H1 (cell line): ENCODE measurements at regions not wholly inside any gene's neighbourhood (a gene's known extent, or its start where the extent isn't known, plus 50 kb on each side); places are given as distances from the start of the nearest gene placed in this dataset.

ENCODE experiments used
- CTCF ChIA-PET: fragments of 300-600 bp; sonication (Branson Sonifier 250); formaldehyde crosslinking; loops from one replicate; lab custom pipeline; 2021; ENCODE audit not compliant: partially characterized antibody; lab: Charles Lee
- POLR2A ChIA-PET: fragments of 300-600 bp; sonication (Branson Sonifier 250); formaldehyde crosslinking; loops from one replicate; lab custom pipeline; 2021; ENCODE audit warnings: inconsistent platforms; ENCODE audit not compliant: partially characterized antibody; lab: Charles Lee
- DNase-seq, 2 experiments: peaks; one replicate each; pipeline versions ENCODE4 v3.0.0 to v3.0.0-alpha.2; 2010 to 2022; ENCODE audit warnings: low spot score in 2 of 2, low read depth in 1 of 2, mixed read lengths in 1 of 2
- FAIRE-seq: peaks from 2 replicates; lab custom pipeline; 2011; peaks lifted over from hg19 to GRCh38; lab: Jason Lieb, UNC
- H2AFZ ChIP-seq: 2 replicates; pipeline ENCODE4 v1.8.1; 2012; ENCODE audit warnings: low read length, inconsistent platforms
- H2AK5ac ChIP-seq: 2 replicates; pipeline ENCODE4 v1.6.1; 2013; ENCODE audit warnings: low read depth, low read length
- H2BK120ac ChIP-seq: replicated peaks from 2 replicates; pipeline ENCODE3; 2013; ENCODE audit warnings: low read depth, low read length, inconsistent platforms
- H2BK12ac ChIP-seq: 2 replicates; pipeline ENCODE4 v1.6.1; 2013; ENCODE audit warnings: low read depth, low read length
- H2BK15ac ChIP-seq: 2 replicates; pipeline ENCODE4 v1.6.1; 2013; ENCODE audit warnings: low read length
- H2BK20ac ChIP-seq: 2 replicates; pipeline ENCODE4 v1.6.1; 2013; ENCODE audit warnings: low read length
- H2BK5ac ChIP-seq: 2 replicates; pipeline ENCODE4 v1.6.1; 2013; ENCODE audit warnings: low read depth, low read length
- H3K14ac ChIP-seq: 2 replicates; pipeline ENCODE4 v1.6.1; 2013; ENCODE audit warnings: inconsistent platforms; ENCODE audit not compliant: insufficient read length
- H3K18ac ChIP-seq: 2 replicates; pipeline ENCODE4 v1.6.1; 2013; ENCODE audit warnings: low read length; ENCODE audit errors: extremely low read depth
- H3K23ac ChIP-seq: 2 replicates; pipeline ENCODE4 v1.6.1; 2013; ENCODE audit warnings: inconsistent platforms; ENCODE audit not compliant: insufficient read length
- H3K23me2 ChIP-seq: 2 replicates; pipeline ENCODE4 v1.6.1; 2013; ENCODE audit warnings: low read depth, low read length
- H3K27ac ChIP-seq: 2 replicates; pipeline ENCODE4 v1.6.1; 2011; ENCODE audit warnings: low read depth, low read length, inconsistent platforms
- H3K27me3 ChIP-seq, 4 experiments: replicated peaks in 1 of 4; 1 replicate in 1 of 4; 2 replicates in 3 of 4; pipeline versions ENCODE4 v1.6.1 to v1.8.1; 2011 to 2013; ENCODE audit warnings: low read length in 3 of 4, mild to moderate bottlenecking in 3 of 4, inconsistent platforms in 2 of 4, mixed read lengths in 2 of 4, moderate library complexity in 1 of 4; ENCODE audit not compliant: control insufficient read depth in 3 of 4, insufficient read depth in 3 of 4; ENCODE audit errors: extremely low read depth in 1 of 4
- H3K36me3 ChIP-seq, 4 experiments: 2 replicates each; pipeline versions ENCODE4 v1.6.1 to v1.8.1; 2011 to 2013; ENCODE audit warnings: mild to moderate bottlenecking in 4 of 4, low read length in 3 of 4, moderate library complexity in 2 of 4, control low read depth in 1 of 4, inconsistent platforms in 1 of 4; ENCODE audit not compliant: insufficient read depth in 4 of 4, control insufficient read depth in 2 of 4
- H3K4ac ChIP-seq: replicated peaks from 2 replicates; pipeline ENCODE3; 2013; ENCODE audit warnings: low read length, low read depth, mixed read lengths, inconsistent platforms; ENCODE audit not compliant: insufficient read length
- H3K4me1 ChIP-seq, 4 experiments: replicated peaks in 1 of 4; 1 replicate in 1 of 4; 2 replicates in 3 of 4; pipeline versions ENCODE4 v1.6.1 to v1.8.1; 2011 to 2013; ENCODE audit warnings: low read length in 3 of 4, inconsistent platforms in 2 of 4, mixed read lengths in 1 of 4; ENCODE audit not compliant: insufficient read depth in 4 of 4, control insufficient read depth in 3 of 4
- H3K4me2 ChIP-seq, 2 experiments: 2 replicates each; pipeline versions ENCODE4 v1.6.1 to v1.8.1; 2011 to 2013; ENCODE audit warnings: low read depth in 2 of 2, low read length in 2 of 2, control low read depth in 1 of 2, inconsistent platforms in 1 of 2, mild to moderate bottlenecking in 1 of 2; ENCODE audit not compliant: insufficient read depth in 1 of 2
- H3K4me3 ChIP-seq, 4 experiments: fragments of 200-600, 300-600 bp in 1 of 4; sonication (generic), shearing (Covaris generic), sonication (Bioruptor Twin) in 1 of 4; 2 replicates each; pipeline versions ENCODE4 v1.5.1 to v1.8.1; 2011 to 2016; ENCODE audit warnings: low read length in 4 of 4, low read depth in 3 of 4, control low read depth in 2 of 4, inconsistent platforms in 2 of 4, mild to moderate bottlenecking in 2 of 4, mixed read lengths in 1 of 4, moderate library complexity in 1 of 4; ENCODE audit not compliant: insufficient read depth in 2 of 4; ENCODE audit errors: extremely low read depth in 1 of 4
- H3K56ac ChIP-seq: replicated peaks from 2 replicates; pipeline ENCODE3; 2013; ENCODE audit warnings: low read depth, mild to moderate bottlenecking, mixed read lengths, low read length, inconsistent platforms; ENCODE audit not compliant: insufficient read length
- H3K79me1 ChIP-seq: 2 replicates; pipeline ENCODE4 v1.6.1; 2013; ENCODE audit warnings: low read depth, low read length, control low read depth
- H3K79me2 ChIP-seq, 2 experiments: 2 replicates each; pipeline versions ENCODE4 v1.6.1 to v1.8.1; 2012 to 2013; ENCODE audit warnings: low read length in 2 of 2, mild to moderate bottlenecking in 2 of 2, inconsistent platforms in 1 of 2; ENCODE audit not compliant: insufficient read depth in 2 of 2, control insufficient read depth in 1 of 2
- H3K9ac ChIP-seq, 4 experiments: replicated peaks in 1 of 4; 1 replicate in 1 of 4; 2 replicates in 3 of 4; pipeline versions ENCODE4 v1.6.1 to v1.8.1; 2011 to 2013; ENCODE audit warnings: low read depth in 3 of 4, low read length in 3 of 4, control low read depth in 2 of 4, mild to moderate bottlenecking in 2 of 4, moderate library complexity in 2 of 4, inconsistent platforms in 1 of 4; ENCODE audit errors: extremely low read depth in 1 of 4
- H3K9me3 ChIP-seq, 2 experiments: 2 replicates each; pipeline versions ENCODE4 v1.6.1 to v1.8.1; 2012 to 2013; ENCODE audit warnings: mild to moderate bottlenecking in 2 of 2, moderate library complexity in 2 of 2, control low read depth in 1 of 2, inconsistent platforms in 1 of 2, low read depth in 1 of 2, low read length in 1 of 2, mixed read lengths in 1 of 2; ENCODE audit not compliant: insufficient read depth in 2 of 2
- H4K20me1 ChIP-seq, 2 experiments: replicated peaks in 1 of 2; 2 replicates each; pipeline versions ENCODE3 to v1.8.1; 2011 to 2013; ENCODE audit warnings: inconsistent platforms in 2 of 2, low read length in 2 of 2, mild to moderate bottlenecking in 1 of 2; ENCODE audit not compliant: insufficient read depth in 2 of 2, control insufficient read depth in 1 of 2
- H4K5ac ChIP-seq: 2 replicates; pipeline ENCODE4 v1.6.1; 2013; ENCODE audit warnings: low read length, low read depth, mixed read lengths, inconsistent platforms; ENCODE audit not compliant: insufficient read length
- H4K8ac ChIP-seq: 2 replicates; pipeline ENCODE4 v1.8.0; 2013; ENCODE audit warnings: mild to moderate bottlenecking, moderate library complexity, low read length, inconsistent platforms; ENCODE audit not compliant: insufficient read depth; ENCODE audit errors: extremely low read depth
- H4K91ac ChIP-seq: replicated peaks from 2 replicates; pipeline ENCODE3; 2013; ENCODE audit warnings: low read length, mixed read lengths, inconsistent platforms; ENCODE audit not compliant: insufficient read length
- ATF2 ChIP-seq: IDR thresholded peaks from 2 replicates; pipeline ENCODE4 v1.6.1; 2012; ENCODE audit warnings: low read length, inconsistent platforms
- TAF7 ChIP-seq: optimal IDR thresholded peaks from 2 replicates; pipeline ENCODE3; 2011; ENCODE audit warnings: low read depth, mild to moderate bottlenecking, inconsistent platforms, low read length, moderate library complexity, borderline replicate concordance
- WGBS, 2 experiments: shearing (Covaris generic) in 1 of 2; methylation state at CpG; one replicate each; pipeline versions ENCODE4 v1.1.6 to v1.1.7; 2013 to 2015; ENCODE audit warnings: low lambda C conversion rate in 2 of 2, mixed read lengths in 2 of 2, inconsistent platforms in 1 of 2, low coverage in 1 of 2, missing lambda C conversion rate in 1 of 2; ENCODE audit not compliant: insufficient replicate concordance in 2 of 2, insufficient coverage in 1 of 2, insufficient read length in 1 of 2; ENCODE audit errors: extremely low coverage in 1 of 2, missing lambda C conversion rate in 1 of 2; 5-methylcytosine and 5-hydroxymethylcytosine counted together

- no peak overlapping the region for H3K4ac ChIP-seq
- no peak overlapping the region for H2BK5ac ChIP-seq
- H2BK12ac ChIP-seq, result no peak overlapping the region
- no peak overlapping the region for H3K23ac ChIP-seq
- H4K20me1 ChIP-seq, result no peaks in the 10 kb centered on the region
- no peak overlapping the region for H4K5ac ChIP-seq
- H3K27ac ChIP-seq, result no peak overlapping the region
- H3K14ac ChIP-seq, result no peak overlapping the region
- FAIRE-seq (no peak), DNase-seq (no peak)
- no peaks in the 10 kb centered on the region for H3K23me2 ChIP-seq
- H2BK120ac ChIP-seq, result no peak overlapping the region
- TF ChIP-seq TAF7 (no peak), ATF2 (no peak)
- peaks cover 0 to 4% (median under 1%) of the 10 kb centered on the region in 4 experiments; a peak in 1 of 7 replicates for H3K4me1 ChIP-seq
- no peak overlapping the region; a peak in 1 of 7 replicates for H3K9ac ChIP-seq
- ChIA-PET POLR2A (no interaction called here), CTCF (no interaction called here)
- no peak overlapping the region for H3K56ac ChIP-seq
- 0 out of 2 replicates have a peak overlapping the region, but pooled peaks have one; percentile 47 for H2BK15ac ChIP-seq
- 96% methylated on average over 7 of the region's 7 CpGs; no CpG with 5 or more reads in 1 of the 2 experiments for WGBS, 2 experiments
- no peaks in the 10 kb centered on the region for H3K79me2 ChIP-seq
- H2AFZ ChIP-seq, result no peak overlapping the region
- no peak overlapping the region for H3K18ac ChIP-seq
- no peak overlapping the region for H3K4me2 ChIP-seq
- H2BK20ac ChIP-seq, result no peak overlapping the region
- no peaks in the 10 kb centered on the region for H3K36me3 ChIP-seq
- H3K9me3 ChIP-seq, result no peaks in the 10 kb centered on the region
- H3K27me3 ChIP-seq, result no peaks in the 10 kb centered on the region
- no peak overlapping the region for H3K4me3 ChIP-seq
- H2AK5ac ChIP-seq, result no peak overlapping the region
- no peak overlapping the region for H4K8ac ChIP-seq
- no peaks in the 10 kb centered on the region for H3K79me1 ChIP-seq
- H4K91ac ChIP-seq, result no peak overlapping the region
Measured at GRCh38 chr4:126448086-126448845, 1133.5 kb downstream of the FAT4 start.
